C4-2B (cell line): ENCODE measurements at regions not wholly inside any gene's neighbourhood (a gene's known extent, or its start where the extent isn't known, plus 50 kb on each side); places are given as distances from the start of the nearest gene placed in this dataset.

ENCODE experiments used
- ZFX ChIP-seq: fragments of 450-650 bp; IDR thresholded peaks from 2 replicates; pipeline ENCODE4 v1.6.1; 2017
- TF ChIP-seq, protein P1 (sequence below): fragments of 450-650 bp; conservative IDR thresholded peaks from 2 replicates; pipeline ENCODE4 v1.5.1; 2017; ENCODE audit warnings: mild to moderate bottlenecking

GRCh38 chr17:62189377-62189776 is 124.3 kb upstream of the MED13 start:
- TF ChIP-seq, protein P1, sequence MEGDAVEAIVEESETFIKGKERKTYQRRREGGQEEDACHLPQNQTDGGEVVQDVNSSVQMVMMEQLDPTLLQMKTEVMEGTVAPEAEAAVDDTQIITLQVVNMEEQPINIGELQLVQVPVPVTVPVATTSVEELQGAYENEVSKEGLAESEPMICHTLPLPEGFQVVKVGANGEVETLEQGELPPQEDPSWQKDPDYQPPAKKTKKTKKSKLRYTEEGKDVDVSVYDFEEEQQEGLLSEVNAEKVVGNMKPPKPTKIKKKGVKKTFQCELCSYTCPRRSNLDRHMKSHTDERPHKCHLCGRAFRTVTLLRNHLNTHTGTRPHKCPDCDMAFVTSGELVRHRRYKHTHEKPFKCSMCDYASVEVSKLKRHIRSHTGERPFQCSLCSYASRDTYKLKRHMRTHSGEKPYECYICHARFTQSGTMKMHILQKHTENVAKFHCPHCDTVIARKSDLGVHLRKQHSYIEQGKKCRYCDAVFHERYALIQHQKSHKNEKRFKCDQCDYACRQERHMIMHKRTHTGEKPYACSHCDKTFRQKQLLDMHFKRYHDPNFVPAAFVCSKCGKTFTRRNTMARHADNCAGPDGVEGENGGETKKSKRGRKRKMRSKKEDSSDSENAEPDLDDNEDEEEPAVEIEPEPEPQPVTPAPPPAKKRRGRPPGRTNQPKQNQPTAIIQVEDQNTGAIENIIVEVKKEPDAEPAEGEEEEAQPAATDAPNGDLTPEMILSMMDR = no peak
- TF ChIP-seq ZFX = no peak
